GM12892 (cell line): ENCODE measurements at regions not wholly inside any gene's neighbourhood (a gene's known extent, or its start where the extent isn't known, plus 50 kb on each side); places are given as distances from the start of the nearest gene placed in this dataset.

Experiments
- POLR2A ChIP-seq: IDR thresholded peaks from 2 replicates; pipeline ENCODE4 v1.6.1; 2011; ENCODE audit warnings: low read depth, low read length, control low read depth
- POLR2AphosphoS5 ChIP-seq: IDR thresholded peaks from 2 replicates; pipeline ENCODE4 v1.6.1; 2011; ENCODE audit warnings: low read depth, low read length, control low read depth

GRCh38 chr6:154604119-154604518 lies 93.6 kb upstream of the CNKSR3 start:
- TF ChIP-seq POLR2A: no peak
- TF ChIP-seq POLR2AphosphoS5: no peak
